ENCODE measurements at regions not wholly inside any gene's neighbourhood (a gene's known extent, or its start where the extent isn't known, plus 50 kb on each side); places are given as distances from the start of the nearest gene placed in this dataset.
"Not testable (repeated sequence)": the region's sequence is repeated elsewhere in the genome, so short reads cannot be mapped to it uniquely, and the experiment has no call there.

DNA sequence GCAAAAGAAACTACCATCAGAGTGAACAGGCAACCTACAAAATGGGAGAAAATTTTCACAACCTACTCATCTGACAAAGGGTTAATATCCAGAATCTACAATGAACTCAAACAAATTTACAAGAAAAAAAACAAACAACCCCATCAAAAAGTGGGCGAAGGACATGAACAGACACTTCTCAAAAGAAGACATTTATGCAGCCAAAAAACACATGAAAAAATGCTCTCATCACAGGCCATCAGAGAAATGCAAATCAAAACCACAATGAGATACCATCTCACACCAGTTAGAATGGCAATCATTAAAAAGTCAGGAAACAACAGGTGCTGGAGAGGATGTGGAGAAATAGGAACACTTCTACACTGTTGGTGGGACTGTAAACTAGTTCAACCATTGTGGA lies 170.1 kb downstream of the MEX3B start:
- not testable (repeated sequence) for ATAC-seq; DNase-seq (ENCODE audit: low spot score)

DNA sequence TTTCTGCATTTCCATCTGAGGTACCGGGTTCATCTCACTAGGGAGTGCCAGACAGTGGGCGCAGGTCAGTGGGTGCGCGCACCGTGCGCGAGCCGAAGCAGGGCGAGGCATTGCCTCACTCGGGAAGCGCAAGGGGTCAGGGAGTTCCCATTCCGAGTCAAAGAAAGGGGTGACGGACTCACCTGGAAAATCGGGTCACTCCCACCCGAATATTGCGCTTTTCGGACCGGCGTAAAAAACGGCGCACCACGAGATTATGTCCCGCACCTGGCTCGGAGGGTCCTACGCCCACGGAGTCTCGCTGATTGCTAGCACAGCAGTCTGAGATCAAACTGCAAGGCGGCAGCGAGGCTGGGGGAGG lies 175.1 kb downstream of the MEX3B start:
- not testable (repeated sequence) for ATAC-seq; DNase-seq (ENCODE audit: low spot score)

DNA sequence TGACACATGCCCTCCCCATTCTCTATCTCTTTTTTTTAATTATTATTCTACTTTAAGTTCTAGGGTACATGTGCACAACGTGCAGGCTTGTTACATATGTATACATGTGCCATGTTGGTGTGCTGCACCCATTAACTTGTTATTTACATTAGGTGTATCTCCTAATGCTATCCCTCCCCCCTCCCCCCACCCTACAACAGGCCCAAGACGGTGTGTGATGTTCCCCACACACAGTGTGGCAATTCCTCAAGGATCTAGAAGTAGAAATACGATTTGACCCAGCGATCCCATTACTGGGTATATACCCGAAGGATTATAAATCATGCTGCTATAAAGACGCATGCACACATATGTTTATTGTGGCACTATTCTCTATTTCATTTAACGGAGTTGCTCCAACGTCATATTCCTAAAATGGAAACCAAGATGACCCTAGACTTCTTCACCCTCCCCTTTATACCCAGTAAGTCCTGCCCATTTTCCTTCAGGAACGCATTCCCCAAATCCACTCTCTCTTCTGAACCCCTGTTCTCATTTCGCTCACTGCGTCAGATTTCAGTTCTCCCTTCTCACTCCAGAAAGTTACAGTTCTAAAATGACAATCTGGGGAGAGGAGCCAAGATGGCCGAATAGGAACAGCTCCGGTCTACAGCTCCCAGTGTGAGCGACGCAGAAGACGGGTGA lies 175.6 kb downstream of the MEX3B start:
- not testable (repeated sequence) for ATAC-seq; DNase-seq (ENCODE audit: low spot score)

DNA sequence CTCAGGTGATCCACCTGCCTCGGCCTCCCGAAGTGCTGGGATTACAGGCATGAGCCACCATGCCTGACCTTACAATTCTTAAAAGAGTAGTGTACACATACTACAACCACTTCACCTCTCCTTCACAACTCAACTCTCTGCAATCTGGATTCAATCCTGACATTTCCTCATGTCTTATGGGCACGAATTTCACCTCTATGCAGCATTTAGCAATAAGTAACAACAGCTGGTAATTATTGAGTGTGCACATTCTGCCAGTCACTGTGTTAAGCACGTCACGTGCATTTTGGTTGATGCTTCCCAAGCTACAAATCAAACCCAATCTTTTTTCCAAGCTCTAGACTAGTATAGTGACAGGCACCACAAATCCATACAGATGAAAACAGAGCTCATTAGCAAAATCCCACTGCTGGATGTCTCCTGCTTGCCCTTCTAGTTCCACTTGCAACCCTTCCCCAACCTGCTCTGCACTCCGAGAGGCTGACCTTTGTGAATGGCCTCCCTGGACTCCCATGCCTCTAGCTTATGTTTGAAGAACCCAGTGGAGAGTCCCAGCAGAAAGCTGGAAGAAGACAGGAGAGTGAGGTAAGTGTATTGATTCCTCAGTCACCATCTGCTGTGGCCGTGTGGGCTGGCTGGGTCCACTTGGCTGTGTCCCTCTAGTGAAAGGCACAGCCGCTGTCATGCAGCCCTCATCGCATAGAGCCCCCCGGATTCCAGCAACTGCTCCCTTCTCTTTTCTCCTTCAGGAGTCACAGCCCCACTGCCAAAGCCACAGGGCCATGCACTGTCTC lies 176.5 kb downstream of the MEX3B start:
- ATAC-seq (no peak), DNase-seq (ENCODE audit: low spot score) (no peak)

DNA sequence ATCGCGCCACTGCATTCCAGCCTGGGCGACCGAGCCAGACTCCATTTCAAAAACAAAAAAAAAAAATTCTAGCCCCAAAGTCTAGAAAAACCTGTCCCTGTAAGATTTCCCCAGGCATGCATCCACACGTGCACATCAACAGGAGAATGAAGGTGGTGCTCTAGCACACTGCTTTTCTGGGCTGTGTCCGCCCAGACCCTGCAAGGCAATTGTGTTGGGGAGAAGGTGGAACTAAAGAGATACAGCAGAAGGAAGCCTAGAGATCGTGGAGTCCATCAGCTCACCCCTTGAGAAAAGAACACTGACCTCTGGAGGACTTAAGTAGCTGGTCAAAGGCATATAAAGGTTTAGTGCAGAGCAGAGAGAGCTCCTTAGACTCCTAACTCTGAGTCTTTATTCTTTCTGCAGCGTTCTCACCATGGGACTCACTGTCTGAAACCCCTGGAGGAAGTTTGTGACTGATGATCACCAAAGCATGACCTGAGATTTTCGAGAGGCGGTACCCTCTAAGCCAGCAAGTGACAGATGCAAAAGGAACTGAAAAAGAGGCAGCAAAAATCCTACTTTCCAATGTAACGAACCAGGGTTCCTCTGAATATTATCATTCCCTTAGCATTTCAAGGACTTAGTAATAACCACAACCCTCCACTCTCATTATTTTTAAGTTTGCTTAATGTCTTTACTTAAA lies 179.8 kb downstream of the MEX3B start:
- DNase-seq (ENCODE audit: low spot score) (no peak), ATAC-seq (no peak)

DNA sequence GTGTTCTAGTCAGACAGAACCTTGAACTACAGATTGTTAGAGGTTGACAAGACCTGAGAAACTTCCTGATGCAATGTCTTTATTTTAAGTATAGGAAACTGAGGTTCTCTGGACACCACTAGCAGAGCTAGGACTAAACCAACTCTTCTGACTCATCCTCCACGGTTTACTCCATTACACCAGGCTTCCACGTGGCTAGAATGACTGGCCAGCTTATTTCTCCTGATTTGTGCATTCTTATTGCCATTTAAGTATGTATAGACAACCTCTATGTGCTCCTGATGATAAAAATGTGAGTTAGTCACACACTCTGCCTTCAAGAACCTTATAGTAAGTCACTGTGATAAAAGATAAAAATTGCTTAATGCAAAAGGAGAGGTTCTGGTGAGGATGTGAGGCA lies 182.7 kb downstream of the MEX3B start:
- no peak for ATAC-seq
- DNase-seq (ENCODE audit: low spot score), result no peak

DNA sequence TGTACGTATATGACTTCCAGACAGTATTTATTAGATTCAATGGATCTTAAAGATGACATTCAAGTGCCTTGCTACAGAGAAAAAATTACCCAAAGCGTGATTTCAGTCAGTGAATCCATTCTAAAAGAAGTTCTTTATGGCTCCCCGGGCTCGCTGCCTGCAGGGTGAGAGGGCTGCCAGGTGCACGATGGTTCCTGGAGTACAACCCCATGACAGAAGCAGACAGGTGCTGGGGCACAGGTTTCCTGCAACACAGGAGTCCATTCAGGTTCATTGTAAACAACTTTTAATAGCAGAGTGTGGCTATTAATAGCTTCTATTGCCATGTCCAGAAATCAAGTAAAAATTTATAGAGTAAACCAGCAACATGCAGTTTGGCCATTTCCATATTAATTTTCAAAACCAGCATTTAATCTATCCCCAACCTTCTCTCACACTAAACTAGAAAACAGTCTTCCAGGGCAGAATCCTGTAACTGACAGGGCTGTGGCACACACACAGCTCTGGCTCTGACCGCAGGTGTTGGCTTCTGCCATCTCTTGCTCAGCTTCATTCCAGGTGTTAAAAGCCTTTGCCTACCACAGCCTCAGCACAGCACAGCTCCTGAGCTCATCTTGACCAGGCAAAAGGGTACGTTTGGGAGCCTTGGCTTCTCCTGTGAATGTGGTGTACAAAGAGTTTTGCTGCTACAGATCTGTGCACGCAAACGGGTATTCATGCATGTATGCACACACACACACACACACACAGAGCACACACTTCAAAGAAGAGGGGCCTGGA lies 185.9 kb downstream of the MEX3B start:
- ATAC-seq (no peak), DNase-seq (ENCODE audit: low spot score) (no peak)

DNA sequence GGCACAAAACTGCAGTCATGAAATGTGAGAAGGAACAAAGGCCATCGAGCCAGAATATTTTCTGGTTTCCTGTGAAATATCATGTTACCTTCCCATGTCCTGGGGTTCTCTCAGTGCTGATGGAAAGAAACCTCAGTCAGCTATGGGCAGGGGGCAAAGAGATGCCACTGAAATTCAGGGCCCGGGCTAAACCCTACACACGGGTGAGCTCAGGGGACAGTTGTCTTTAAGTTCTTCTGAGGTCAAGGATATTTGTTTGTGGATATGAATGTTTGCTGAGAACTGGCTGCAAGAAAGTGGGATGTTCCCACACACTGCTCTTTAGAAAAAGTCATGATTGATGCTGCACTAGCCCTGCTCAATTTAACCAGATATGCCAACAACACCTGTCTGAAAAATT lies 187.2 kb downstream of the MEX3B start:
- ATAC-seq (no peak), DNase-seq (ENCODE audit: low spot score) (no peak)

DNA sequence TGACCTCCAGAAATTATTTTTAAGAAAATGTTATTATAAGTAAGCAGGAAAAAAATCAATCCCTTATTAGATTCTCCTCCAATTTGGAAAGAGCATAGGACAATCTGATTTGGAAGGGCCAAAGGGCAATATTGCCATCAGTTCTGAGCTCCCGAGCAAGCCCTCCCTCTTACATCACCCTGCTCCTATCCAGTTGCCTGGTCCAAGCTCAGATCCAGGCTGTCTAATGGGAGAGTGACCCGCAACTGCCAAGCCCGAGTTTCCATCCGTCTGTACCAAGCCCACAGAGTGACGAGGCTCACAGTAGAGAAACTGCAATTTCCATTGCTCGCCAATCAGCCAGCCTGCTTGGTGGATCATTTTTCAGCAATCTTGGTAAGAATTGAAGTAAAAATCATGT lies 187.7 kb downstream of the MEX3B start:
- DNase-seq (ENCODE audit: low spot score) (no peak), ATAC-seq (peak; percentile 86)

DNA sequence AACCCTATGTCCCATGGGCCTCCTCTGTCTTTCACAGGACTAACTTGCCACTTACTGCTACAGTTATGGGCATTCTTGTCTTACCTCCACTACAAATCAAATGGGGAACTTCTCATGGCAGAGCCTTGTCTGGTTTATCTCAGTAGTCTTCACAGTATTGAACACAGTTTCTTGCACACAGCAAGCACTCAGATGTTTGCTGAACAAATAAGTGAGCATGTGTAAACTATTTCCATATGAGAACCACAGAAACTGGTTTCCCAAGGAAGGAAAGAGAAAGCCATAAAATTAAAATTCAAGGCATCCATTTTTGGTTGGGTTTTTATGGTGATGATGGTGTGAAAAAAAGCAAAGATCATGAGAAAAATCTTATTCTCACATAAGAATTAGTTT lies 189.2 kb downstream of the MEX3B start:
- DNase-seq (ENCODE audit: low spot score) (no peak), ATAC-seq (no peak)

DNA sequence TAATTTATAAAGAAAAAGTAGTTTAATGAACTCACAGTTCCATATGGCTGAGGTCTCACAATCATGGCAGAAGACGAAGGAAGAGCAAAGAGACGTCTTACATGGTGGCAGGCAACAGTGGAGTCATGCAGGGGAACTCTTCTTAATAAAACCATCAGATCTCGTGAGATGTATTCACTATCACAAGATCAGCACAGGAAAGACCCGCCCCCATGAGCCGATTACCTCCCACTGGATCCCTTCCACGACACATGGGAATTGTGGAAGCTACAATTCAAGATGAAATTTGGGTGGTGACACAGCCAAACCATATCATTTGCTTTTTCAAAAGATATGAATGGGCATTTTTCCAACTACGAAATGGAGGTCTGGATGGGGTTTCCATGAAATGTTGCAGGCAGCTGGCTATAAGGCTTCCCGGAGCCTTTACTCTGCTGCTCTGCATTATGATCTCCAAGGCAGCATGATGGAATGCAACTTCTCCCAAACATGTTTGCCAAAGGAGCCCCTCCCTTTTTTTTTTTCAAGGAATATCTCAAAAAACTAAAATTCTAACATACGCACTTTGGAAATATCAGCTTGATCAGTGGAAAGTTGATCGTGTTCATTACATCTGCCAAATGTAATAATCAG lies 189.7 kb downstream of the MEX3B start:
- no peak for DNase-seq (ENCODE audit: low spot score)
- ATAC-seq, result no peak

DNA sequence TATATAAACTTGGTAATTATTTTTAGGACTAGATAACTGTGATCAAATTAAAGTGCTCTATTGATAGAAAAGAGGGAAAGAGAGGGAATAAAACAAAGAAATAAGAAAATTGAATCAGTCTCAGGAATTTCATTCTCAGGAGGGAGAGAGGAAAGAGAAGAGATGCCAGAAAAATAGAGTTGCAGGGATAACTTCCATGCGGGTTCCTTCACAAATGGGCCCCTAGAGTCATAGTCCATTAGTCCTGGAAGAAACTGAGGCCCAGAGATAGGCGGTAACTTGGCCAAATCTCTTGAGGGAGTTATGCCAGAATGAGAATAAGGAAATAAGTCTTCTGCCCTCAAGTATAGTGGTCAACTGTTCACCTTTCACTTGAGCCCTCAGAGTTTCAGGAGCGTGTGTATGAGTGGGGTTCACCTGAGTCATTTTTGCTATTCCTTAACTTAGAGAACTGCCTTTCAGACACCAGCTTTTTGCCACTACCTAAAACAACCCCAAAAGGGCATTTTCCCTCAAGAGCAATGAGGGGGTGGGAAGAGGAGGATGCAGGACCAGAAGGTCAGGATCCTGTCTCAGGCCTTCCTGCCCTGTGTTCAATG lies 192.6 kb downstream of the MEX3B start:
- ATAC-seq (no peak), DNase-seq (ENCODE audit: low spot score) (no peak)

DNA sequence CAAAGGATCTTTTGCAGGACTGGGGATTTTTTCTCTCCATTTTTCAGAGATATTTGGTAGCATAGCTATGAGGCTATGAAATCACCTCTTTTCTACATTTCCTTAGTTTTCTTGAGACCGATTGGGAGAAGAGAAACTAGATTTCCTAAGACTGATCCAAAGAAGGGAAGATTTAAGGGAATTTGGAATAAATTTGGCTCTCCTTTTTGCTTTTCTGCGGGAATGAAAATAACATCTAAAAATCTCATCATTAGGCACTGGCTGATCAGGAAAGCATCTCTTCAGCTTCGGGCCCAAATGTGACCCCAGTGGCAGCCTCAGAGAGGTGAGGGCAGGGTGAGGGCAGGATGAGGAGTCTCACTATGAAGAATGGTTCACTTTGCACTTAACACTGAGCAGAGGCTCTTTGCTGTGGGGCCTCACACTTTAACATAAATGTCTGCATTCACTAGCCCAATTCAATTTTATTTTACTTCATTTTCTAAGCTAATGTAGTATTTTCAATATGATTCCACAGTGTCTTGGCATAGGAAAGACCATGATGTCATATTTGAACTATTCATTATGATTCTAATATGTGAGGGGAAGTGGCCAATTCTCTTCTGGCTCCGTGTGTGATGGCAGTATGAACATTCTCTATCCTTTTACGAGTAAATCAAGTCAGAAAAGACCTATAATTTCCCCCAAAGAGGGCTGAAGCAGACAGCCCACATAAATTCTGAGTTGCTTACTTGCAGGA lies 193.2 kb downstream of the MEX3B start:
- ATAC-seq, result no peak
- no peak for DNase-seq (ENCODE audit: low spot score)

DNA sequence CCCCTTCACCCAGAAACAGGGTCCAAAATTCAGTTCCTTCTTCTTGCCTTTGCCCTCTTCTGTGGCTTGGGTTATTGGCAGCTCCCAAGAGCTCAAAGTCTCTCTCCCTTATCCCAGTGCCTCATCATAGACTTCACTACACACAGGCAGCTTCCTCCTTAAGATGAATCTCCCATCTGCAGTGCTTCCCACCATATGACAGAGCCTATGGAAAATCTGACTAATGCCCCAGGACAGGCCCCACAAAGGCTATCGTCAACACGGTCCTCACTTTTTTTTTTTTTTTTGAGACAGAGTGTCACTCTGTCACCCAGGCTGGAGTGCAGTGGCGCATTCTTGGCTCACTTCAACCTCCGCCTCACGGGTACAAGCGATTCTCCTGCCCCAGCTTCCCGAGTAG lies 194.1 kb downstream of the MEX3B start:
- ATAC-seq (no peak), DNase-seq (ENCODE audit: low spot score) (no peak)

DNA sequence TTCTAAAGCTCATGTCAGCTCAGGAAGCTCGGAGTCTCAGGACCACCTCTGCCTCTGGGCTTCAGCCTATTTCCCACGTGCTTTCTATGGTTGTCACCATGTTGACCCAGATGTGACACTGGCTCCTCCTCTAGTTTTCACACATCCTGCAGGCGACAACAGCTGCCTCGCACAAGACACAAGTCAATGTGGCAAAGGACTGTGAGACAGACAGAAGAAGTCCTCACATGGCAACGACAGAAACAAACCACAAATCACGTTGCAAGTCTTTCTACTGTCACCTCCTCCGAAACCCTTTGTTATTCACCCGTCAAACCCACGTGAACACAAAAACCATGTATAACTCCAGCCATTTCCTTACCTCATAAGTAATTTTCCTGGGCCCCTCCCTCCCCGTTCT lies 194.5 kb downstream of the MEX3B start:
- no peak for ATAC-seq
- DNase-seq (ENCODE audit: low spot score), result no peak

DNA sequence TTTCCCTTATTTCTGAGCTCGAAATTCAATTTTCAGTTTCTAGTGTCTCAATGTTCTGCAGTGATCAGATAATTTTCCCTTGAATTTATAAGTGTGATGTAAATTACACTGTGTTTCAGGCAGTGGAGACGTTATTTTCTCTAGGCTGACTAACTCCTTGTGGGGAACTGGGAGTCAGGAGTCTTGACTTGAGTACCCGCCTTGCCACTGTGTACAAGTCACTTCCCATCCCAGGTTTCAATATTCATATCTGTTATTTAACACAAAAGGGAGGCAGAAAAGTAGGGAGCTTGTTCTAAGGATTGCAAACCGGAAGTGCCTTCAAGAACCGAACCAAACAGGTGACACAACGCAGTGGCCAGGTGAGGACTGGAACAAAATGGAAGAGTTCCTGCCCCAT lies 196.5 kb downstream of the MEX3B start:
- DNase-seq (ENCODE audit: low spot score) (no peak), ATAC-seq (no peak)

DNA sequence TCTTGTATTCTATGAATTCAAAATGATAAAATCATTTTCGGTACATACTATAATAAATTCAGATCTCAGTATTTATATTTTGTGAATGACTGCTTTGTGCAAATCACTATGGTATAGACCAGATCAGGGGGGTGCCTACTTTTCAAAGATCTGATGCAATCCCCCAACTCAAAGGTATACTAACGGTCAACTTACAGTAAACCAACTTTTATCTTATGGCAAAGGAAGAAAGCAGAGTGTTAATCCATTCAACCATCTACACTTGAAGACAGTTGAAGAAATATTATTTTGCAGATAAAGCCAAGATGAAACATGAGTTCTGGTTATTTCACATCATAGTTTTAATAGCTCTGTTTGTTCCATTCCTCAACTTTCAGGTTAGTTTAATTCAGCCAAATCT lies 197.1 kb downstream of the MEX3B start:
- DNase-seq (ENCODE audit: low spot score) (no peak), ATAC-seq (no peak)

DNA sequence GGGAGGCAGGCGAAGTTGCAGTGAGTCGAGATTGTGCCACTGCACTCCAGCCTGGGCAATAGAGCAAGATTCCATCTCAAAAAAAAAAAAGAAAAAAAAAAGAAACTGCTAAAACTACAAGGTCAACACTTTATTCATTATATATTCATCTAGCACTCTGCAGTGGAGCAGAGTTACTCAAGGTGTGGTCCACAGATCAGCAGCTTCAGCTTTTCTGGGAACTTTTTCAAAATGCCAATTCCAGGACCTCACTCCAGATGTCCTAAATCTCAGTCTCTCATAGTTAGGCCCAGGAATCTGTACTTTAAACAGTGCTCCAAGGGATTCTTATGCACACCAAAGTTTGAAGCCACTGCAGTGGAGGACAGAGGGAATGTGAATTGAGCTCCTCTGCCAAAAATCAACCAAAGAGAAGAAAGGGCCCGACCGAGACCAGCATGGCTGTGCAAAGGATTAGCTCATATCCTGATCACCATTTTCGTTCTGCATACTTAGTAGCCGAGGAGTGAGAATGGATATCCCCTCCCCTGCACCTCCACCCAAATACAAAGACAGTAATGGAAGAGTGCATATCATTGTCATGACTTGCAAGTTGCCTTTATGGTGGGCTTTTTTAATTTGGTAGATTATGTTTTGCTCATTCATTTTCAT lies 201.9 kb downstream of the MEX3B start:
- DNase-seq (ENCODE audit: low spot score) (no peak), ATAC-seq (no peak)

DNA sequence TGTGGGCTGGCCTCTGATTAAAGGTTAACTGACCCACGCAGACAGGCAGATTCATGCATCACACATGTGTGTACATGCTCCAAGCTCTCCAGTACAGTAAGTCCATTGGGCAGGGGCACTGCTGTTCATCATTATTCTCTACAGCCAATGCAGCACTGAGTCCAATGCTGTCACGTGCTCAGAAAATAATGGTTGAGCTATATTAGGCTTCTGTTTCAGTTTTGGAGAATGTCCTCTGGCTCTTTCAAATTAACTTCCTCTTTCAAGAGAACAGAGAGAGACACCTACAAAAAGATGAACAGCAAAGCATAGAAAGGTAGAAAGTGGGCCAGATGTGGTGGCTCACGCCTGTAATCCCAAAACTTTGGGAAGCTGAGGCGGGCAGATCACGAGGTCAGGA lies 202.6 kb downstream of the MEX3B start:
- ATAC-seq, result no peak
- DNase-seq (ENCODE audit: low spot score), result no peak

Measured in left lobe of liver (tissue), 2 donors.